Pancreas (tissue), 10 donors: ENCODE measurements at regions not wholly inside any gene's neighbourhood (a gene's known extent, or its start where the extent isn't known, plus 50 kb on each side); places are given as distances from the start of the nearest gene placed in this dataset.

Experiments used
- ATAC-seq, 4 donors: fragments of 200-7000 bp; cut with Tn5 transposase; one replicate each; pipeline versions ENCODE4 v1.8.0 to v1.9.1; 2020; ENCODE audit warnings: mild to moderate bottlenecking in 4 of 4, moderate library complexity in 4 of 4
- DNase-seq, 6 donors: peaks; one replicate each; pipeline ENCODE4 v3.0.0-alpha.2; 2020
- FAIRE-seq: peaks from 2 replicates; lab custom pipeline; 2012; peaks lifted over from hg19 to GRCh38; lab: Jason Lieb, UNC
- H3K27ac ChIP-seq, 4 donors: fragments of 200-600 bp; sonication (generic); 1 replicate in 3 of 4; 2 replicates in 1 of 4; pipeline versions ENCODE4 v1.5.0 to v1.8.0; 2020
- H3K27me3 ChIP-seq, 4 donors: fragments of 200-600 bp; one replicate each; pipeline ENCODE4 v1.8.0; 2021
- H3K36me3 ChIP-seq, 3 donors: fragments of 200-600 bp; sonication (generic) in 1 of 3; one replicate each; pipeline versions ENCODE4 v1.5.0 to v1.8.0; 2020 to 2021
- H3K4me1 ChIP-seq, 3 donors: fragments of 200-600 bp; one replicate each; pipeline ENCODE4 v1.8.0; 2021
- H3K4me3 ChIP-seq, 4 donors: fragments of 200-600 bp; sonication (generic) in 2 of 4; one replicate each; pipeline versions ENCODE4 v1.5.0 to v1.8.0; 2020 to 2021
- H3K9me3 ChIP-seq, 4 donors: fragments of 200-600 bp; one replicate each; pipeline ENCODE4 v1.8.0; 2021
- WGBS, 2 donors: extraction: QIAGEN DNeasy Blood & Tissue Kit; methylation state at CpG; one replicate each; pipeline ENCODE4 v1.1.7; 2013; 5-methylcytosine and 5-hydroxymethylcytosine counted together
- intact Hi-C, 3 donors: fragments of 100-400 bp; cut with DNase I; formaldehyde crosslinking; loops; one replicate each; pipeline versions ENCODE4 v1.11.1 to v1.14.2; 2022
- TF ChIP-seq, protein P1 (sequence below), 4 donors: fragments of 200-600 bp; sonication (generic) in 3 of 4; IDR thresholded peaks; one replicate each; pipeline versions ENCODE4 v1.5.0 to v1.8.0; 2021; ENCODE audit warnings: antibody characterized with exemption in 4 of 4
- donor health status: healthy with polysubstance abuse.
- donor health status: DM: no; HTN: no; CAD: no; lungs with moderate emphysema.
- donor health status: DM: no; HTN: no; CAD: no.
- donor health status: control.
- donor health status: control.
- donor health status: Bipolar disorder and iron deficiency.
- donor health status: DM: yes; HTN: yes; CAD: no.
- donor health status: DM: no; HTN: no; CAD: no.
- donor health status: DM: no; HTN: no; CAD: no.
- donor health status: DM: yes; HTN: yes; CAD: no.

DNA sequence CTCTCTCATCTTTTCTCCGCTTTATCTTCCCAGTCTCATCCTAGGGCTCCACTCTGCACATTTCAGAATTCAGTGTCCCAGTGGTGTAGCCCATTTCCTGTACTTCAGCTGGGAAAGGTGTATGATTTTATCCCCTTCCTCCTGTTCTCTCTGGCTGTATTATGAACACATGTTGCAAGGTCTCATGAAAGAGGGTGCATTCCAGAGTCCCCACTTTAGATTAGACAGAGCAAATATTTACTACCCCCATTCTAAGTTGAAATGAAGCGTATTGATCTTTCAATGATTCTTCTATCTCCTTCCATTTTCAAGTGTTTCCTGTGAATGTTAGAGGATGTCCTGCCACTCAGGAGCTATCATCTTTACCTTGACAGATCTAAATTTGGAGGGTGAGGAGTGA, 123.2 kb downstream of the WIF1 start:
- no peak overlapping the region for H3K4me3 ChIP-seq
- no peaks in the 10 kb centered on the region for H3K9me3 ChIP-seq
- WGBS, 2 donors: 25 to 42% methylated on average over 2 of the region's 2 CpGs
- TF ChIP-seq, protein P1, sequence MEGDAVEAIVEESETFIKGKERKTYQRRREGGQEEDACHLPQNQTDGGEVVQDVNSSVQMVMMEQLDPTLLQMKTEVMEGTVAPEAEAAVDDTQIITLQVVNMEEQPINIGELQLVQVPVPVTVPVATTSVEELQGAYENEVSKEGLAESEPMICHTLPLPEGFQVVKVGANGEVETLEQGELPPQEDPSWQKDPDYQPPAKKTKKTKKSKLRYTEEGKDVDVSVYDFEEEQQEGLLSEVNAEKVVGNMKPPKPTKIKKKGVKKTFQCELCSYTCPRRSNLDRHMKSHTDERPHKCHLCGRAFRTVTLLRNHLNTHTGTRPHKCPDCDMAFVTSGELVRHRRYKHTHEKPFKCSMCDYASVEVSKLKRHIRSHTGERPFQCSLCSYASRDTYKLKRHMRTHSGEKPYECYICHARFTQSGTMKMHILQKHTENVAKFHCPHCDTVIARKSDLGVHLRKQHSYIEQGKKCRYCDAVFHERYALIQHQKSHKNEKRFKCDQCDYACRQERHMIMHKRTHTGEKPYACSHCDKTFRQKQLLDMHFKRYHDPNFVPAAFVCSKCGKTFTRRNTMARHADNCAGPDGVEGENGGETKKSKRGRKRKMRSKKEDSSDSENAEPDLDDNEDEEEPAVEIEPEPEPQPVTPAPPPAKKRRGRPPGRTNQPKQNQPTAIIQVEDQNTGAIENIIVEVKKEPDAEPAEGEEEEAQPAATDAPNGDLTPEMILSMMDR (IDR thresholded peaks at IDR 0.05): no peak
- ATAC-seq: peak in 2 of 4 donors; percentile 28 to 49
- intact Hi-C loops: no loop called here
- H3K27ac ChIP-seq: peak overlapping the region in 3 of 4 donors; percentile 36 to 53 (median 50)
- DNase-seq: no peak
- no peaks in the 10 kb centered on the region for H3K36me3 ChIP-seq
- no peaks in the 10 kb centered on the region for H3K27me3 ChIP-seq
- no peak for FAIRE-seq
- H3K4me1 ChIP-seq: peaks cover 0 to 7% (median 0%) of the 10 kb centered on the region in 3 donors

DNA sequence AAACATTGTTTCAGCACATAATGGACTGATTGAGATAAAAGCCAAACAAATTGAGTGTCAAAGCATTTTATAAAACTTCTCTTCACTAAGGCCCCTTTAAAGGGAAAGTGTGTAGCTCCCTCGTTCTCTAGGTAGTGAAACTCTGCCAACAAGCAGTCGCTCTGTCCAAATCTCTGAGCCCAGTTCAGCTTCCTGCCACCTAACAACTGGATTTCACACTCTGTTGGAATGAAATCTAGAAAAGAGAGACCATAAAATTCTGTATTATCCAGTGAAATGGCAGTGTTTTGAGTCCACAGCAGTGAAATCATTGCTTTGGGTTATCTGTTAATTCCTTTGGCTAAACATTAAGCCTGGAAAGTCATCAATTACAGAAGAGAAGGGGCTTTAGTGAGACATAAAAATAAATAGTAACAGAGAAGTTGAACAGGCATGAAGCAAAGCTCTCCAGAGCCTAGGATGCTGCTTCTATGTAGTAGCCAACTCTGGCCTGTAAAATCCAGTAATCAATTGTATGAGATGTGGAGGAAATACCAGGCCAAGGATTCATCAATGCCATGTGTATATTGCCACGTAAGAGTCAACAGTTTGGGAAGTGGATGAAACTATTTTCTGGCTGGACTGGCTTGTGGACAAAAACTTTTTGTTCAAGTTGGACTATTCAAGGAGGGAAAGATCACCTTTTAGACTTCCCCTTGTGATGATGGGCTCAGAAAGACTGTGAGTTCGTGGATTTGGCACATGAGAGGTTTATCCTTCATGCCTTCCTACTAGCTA, 122.5 kb downstream of the WIF1 start:
- FAIRE-seq (no peak), ATAC-seq (peak; percentile 56 to 81 (median 70)), DNase-seq (peak in 2 of 6 donors; percentile 11 to 31)
- Histone ChIP-seq H3K4me3 (no peak overlapping the region), H3K36me3 (no peaks in the 10 kb centered on the region), H3K27ac (peak overlapping the region in 3 of 4 donors; percentile 36 to 53 (median 50)), H3K4me1 (peaks cover 0 to 7% (median 0%) of the 10 kb centered on the region in 3 donors), H3K27me3 (no peaks in the 10 kb centered on the region), H3K9me3 (no peaks in the 10 kb centered on the region)
- TF ChIP-seq, protein P1 (IDR thresholded peaks at IDR 0.05): no peak
- intact Hi-C loops: no loop called here
- 29 to 41% methylated on average over 4 of the region's 4 CpGs for WGBS, 2 donors

DNA sequence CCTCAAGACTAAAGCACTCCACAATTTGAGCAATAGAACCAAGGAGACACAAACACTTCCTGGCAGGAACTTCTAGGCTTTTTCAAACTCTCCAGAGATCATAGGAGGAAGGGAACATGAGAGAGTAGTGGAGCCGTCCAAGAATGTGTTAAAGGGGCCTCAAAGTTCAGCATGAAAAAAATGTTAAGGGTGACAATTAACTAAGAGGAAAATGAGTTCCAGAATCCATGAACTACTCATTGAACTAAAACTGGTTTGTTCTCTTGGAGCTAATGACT, 122.0 kb downstream of the WIF1 start:
- H3K9me3 ChIP-seq: no peaks in the 10 kb centered on the region
- no peak overlapping the region for H3K4me3 ChIP-seq
- WGBS, 2 donors: 33 to 46% methylated on average over 1 of the region's 1 CpG
- no peaks in the 10 kb centered on the region for H3K36me3 ChIP-seq
- H3K27ac ChIP-seq: peak overlapping the region in 3 of 4 donors; percentile 30 to 50 (median 36)
- TF ChIP-seq, protein P1 (IDR thresholded peaks at IDR 0.05): no peak
- intact Hi-C loops: no loop called here
- peaks cover 0 to 7% (median 0%) of the 10 kb centered on the region in 3 donors for H3K4me1 ChIP-seq
- DNase-seq (no peak), ATAC-seq (peak; percentile 14 to 32 (median 21)), FAIRE-seq (no peak)
- H3K27me3 ChIP-seq: no peaks in the 10 kb centered on the region
